Uterus (tissue), 2 donors: ENCODE measurements at regions not wholly inside any gene's neighbourhood (a gene's known extent, or its start where the extent isn't known, plus 50 kb on each side); places are given as distances from the start of the nearest gene placed in this dataset.

ENCODE experiments used
- CTCF ChIP-seq, 4 experiments: fragments of 200-600 bp in 2 of 4; fragments of 450-650 bp in 2 of 4; sonication (generic) in 2 of 4; IDR thresholded peaks; one replicate each; pipeline ENCODE4 v1.5.1; 2016 to 2019; ENCODE audit warnings: antibody characterized with exemption in 4 of 4, mild to moderate bottlenecking in 2 of 4, moderate library complexity in 1 of 4
- POLR2A ChIP-seq, 2 donors: fragments of 450-650 bp; IDR thresholded peaks; one replicate each; pipeline ENCODE4 v1.6.1; 2016; ENCODE audit warnings: antibody characterized with exemption in 2 of 2, mild to moderate bottlenecking in 1 of 2, moderate library complexity in 1 of 2

DNA sequence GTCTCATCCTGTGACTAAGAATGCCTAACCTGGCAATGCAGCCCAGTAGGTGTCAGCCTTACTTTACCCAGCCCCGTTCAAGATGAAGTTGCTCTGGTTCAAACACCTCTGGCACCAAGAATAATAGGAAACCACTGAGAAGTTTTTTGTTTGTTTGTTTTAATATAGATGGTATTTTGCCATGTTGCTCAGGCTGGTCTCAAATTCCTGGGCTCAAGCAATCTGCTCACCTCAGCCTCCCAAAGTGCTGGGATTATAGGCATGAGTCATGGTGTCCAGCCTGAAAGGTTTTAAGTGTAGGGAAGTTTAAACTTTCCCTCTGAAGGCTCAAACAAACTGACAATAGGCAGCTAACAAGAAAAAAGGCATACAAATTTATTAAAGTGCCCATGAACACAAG, 51.2 kb upstream of the ABCC4 start:
- no peak for TF ChIP-seq CTCF (IDR thresholded peaks at IDR 0.05)
- TF ChIP-seq POLR2A (IDR thresholded peaks at IDR 0.05) = no peak
